Liver (tissue), 8 donors: ENCODE measurements at regions not wholly inside any gene's neighbourhood (a gene's known extent, or its start where the extent isn't known, plus 50 kb on each side); places are given as distances from the start of the nearest gene placed in this dataset.
"Not testable (repeated sequence)": the region's sequence is repeated elsewhere in the genome, so short reads cannot be mapped to it uniquely, and the experiment has no call there.

ENCODE experiments used
- DNase-seq: peaks from one replicate; pipeline ENCODE4 v3.0.0-alpha.2; 2017; ENCODE audit warnings: low spot score
- H3K27ac ChIP-seq, 2 donors: one replicate each; pipeline ENCODE4 v1.7.0; 2013; ENCODE audit warnings: inconsistent platforms in 2 of 2, low read length in 2 of 2, control low read depth in 1 of 2, low read depth in 1 of 2, mild to moderate bottlenecking in 1 of 2
- H3K27me3 ChIP-seq, 4 donors: one replicate each; pipeline versions ENCODE4 v1.6.1 to v1.7.0; 2013; ENCODE audit warnings: low read length in 3 of 4, inconsistent platforms in 1 of 4, mild to moderate bottlenecking in 1 of 4, moderate library complexity in 1 of 4; ENCODE audit not compliant: control insufficient read depth in 4 of 4, insufficient read depth in 4 of 4
- H3K36me3 ChIP-seq, 4 donors: one replicate each; pipeline versions ENCODE4 v1.6.1 to v1.7.0; 2013; ENCODE audit warnings: low read length in 3 of 4, mild to moderate bottlenecking in 3 of 4, low read depth in 1 of 4, moderate library complexity in 1 of 4; ENCODE audit not compliant: control insufficient read depth in 4 of 4, insufficient read depth in 3 of 4
- H3K4me1 ChIP-seq, 4 donors: one replicate each; pipeline versions ENCODE4 v1.6.1 to v1.7.0; 2013; ENCODE audit warnings: low read length in 3 of 4, mild to moderate bottlenecking in 3 of 4, moderate library complexity in 1 of 4; ENCODE audit not compliant: control insufficient read depth in 4 of 4, insufficient read depth in 4 of 4
- H3K4me3 ChIP-seq, 3 donors: one replicate each; pipeline versions ENCODE4 v1.6.1 to v1.7.0; 2013; ENCODE audit warnings: low read length in 3 of 3, control low read depth in 1 of 3, low read depth in 1 of 3, mild to moderate bottlenecking in 1 of 3
- H3K9ac ChIP-seq, 2 donors: one replicate each; pipeline ENCODE4 v1.7.0; 2013; ENCODE audit warnings: low read length in 2 of 2, mild to moderate bottlenecking in 2 of 2, moderate library complexity in 2 of 2, control low read depth in 1 of 2, low read depth in 1 of 2
- H3K9me3 ChIP-seq, 4 donors: one replicate each; pipeline versions ENCODE4 v1.6.1 to v1.7.0; 2013; ENCODE audit warnings: low read length in 3 of 4; ENCODE audit not compliant: control insufficient read depth in 4 of 4
- ATF3 ChIP-seq: IDR thresholded peaks from 2 replicates; pipeline ENCODE4 v1.6.1; 2016; ENCODE audit warnings: antibody characterized with exemption
- CTCF ChIP-seq: fragments of 150-350 bp; IDR thresholded peaks from 2 replicates; pipeline ENCODE4 v1.5.1; 2017; ENCODE audit warnings: improper control_type of control experiment, low read depth, low read length; ENCODE audit not compliant: missing input control
- EGR1 ChIP-seq, 2 donors: IDR thresholded peaks; 2 replicates each; pipeline ENCODE4 v1.6.1; 2016 to 2018; ENCODE audit warnings: antibody characterized with exemption in 2 of 2, low read depth in 2 of 2
- FOXA1 ChIP-seq: IDR thresholded peaks from 2 replicates; pipeline ENCODE4 v1.6.1; 2016; ENCODE audit warnings: antibody characterized with exemption
- FOXA2 ChIP-seq: IDR thresholded peaks from 2 replicates; pipeline ENCODE4 v1.6.1; 2016; ENCODE audit warnings: antibody characterized with exemption
- GABPA ChIP-seq, 2 donors: IDR thresholded peaks in 1 of 2; conservative IDR thresholded peaks in 1 of 2; 2 replicates each; pipeline ENCODE4 v1.6.1; 2016; ENCODE audit warnings: antibody characterized with exemption in 2 of 2, mild to moderate bottlenecking in 1 of 2, moderate library complexity in 1 of 2
- HNF4A ChIP-seq, 2 donors: conservative IDR thresholded peaks; 2 replicates each; pipeline ENCODE4 v1.6.1; 2016; ENCODE audit warnings: antibody characterized with exemption in 2 of 2, mild to moderate bottlenecking in 2 of 2
- HNF4G ChIP-seq: IDR thresholded peaks from 2 replicates; pipeline ENCODE4 v1.6.1; 2016; ENCODE audit warnings: antibody characterized with exemption
- JUND ChIP-seq, 2 donors: IDR thresholded peaks; 2 replicates each; pipeline ENCODE4 v1.6.1; 2016; ENCODE audit warnings: antibody characterized with exemption in 2 of 2
- MAX ChIP-seq: IDR thresholded peaks from 2 replicates; pipeline ENCODE4 v1.6.1; 2016; ENCODE audit warnings: antibody characterized with exemption
- NR2F2 ChIP-seq: IDR thresholded peaks from 2 replicates; pipeline ENCODE4 v1.6.1; 2016; ENCODE audit warnings: antibody characterized with exemption
- RAD21 ChIP-seq, 2 donors: IDR thresholded peaks; 2 replicates each; pipeline ENCODE4 v1.6.1; 2016; ENCODE audit warnings: antibody characterized with exemption in 2 of 2, mild to moderate bottlenecking in 2 of 2
- REST ChIP-seq: IDR thresholded peaks from 2 replicates; pipeline ENCODE4 v1.6.1; 2016; ENCODE audit warnings: antibody characterized with exemption, mild to moderate bottlenecking
- RXRA ChIP-seq, 2 donors: IDR thresholded peaks; 2 replicates each; pipeline ENCODE4 v1.6.1; 2017 to 2018; ENCODE audit warnings: antibody characterized with exemption in 2 of 2, mild to moderate bottlenecking in 1 of 2
- SP1 ChIP-seq: IDR thresholded peaks from 2 replicates; pipeline ENCODE4 v1.6.1; 2018; ENCODE audit warnings: antibody characterized with exemption, mild to moderate bottlenecking
- TAF1 ChIP-seq: conservative IDR thresholded peaks from 2 replicates; pipeline ENCODE4 v1.6.1; 2016; ENCODE audit warnings: antibody characterized with exemption, mild to moderate bottlenecking
- YY1 ChIP-seq: IDR thresholded peaks from 2 replicates; pipeline ENCODE4 v1.6.1; 2016; ENCODE audit warnings: antibody characterized with exemption, mild to moderate bottlenecking
- ZBTB33 ChIP-seq: IDR thresholded peaks from 2 replicates; pipeline ENCODE4 v1.6.1; 2016; ENCODE audit warnings: antibody characterized with exemption
- WGBS: extraction: QIAGEN DNeasy Blood & Tissue Kit; methylation state at CpG from one replicate; pipeline ENCODE4 v1.1.7; 2013; 5-methylcytosine and 5-hydroxymethylcytosine counted together
- donor health status: healthy.
- donor health status: healthy.
- donor health status: healthy.
- donor health status: healthy.
- donor health status: healthy.

- H3K36me3 ChIP-seq: no peaks in the 10 kb centered on the region
- no peak overlapping the region for H3K4me3 ChIP-seq
- H3K9me3 ChIP-seq: no peaks in the 10 kb centered on the region
- H3K9ac ChIP-seq: no peak overlapping the region
- peaks cover 0 to 23% (median 2%) of the 10 kb centered on the region in 4 donors for H3K4me1 ChIP-seq
- H3K27me3 ChIP-seq: no peaks in the 10 kb centered on the region
- peak overlapping the region; percentile 16 to 50 for H3K27ac ChIP-seq
- DNase-seq: no peak
- TF ChIP-seq TAF1: no peak
- TF ChIP-seq HNF4G: no peak
- TF ChIP-seq RXRA (IDR thresholded peaks at IDR 0.05): no peak
- peak; percentile 18 for TF ChIP-seq YY1
- TF ChIP-seq JUND (IDR thresholded peaks at IDR 0.05): no peak
- no peak for TF ChIP-seq NR2F2
- TF ChIP-seq REST: no peak
- no peak for TF ChIP-seq ATF3
- TF ChIP-seq SP1: peak; percentile 47
- no peak for TF ChIP-seq FOXA1
- no peak for TF ChIP-seq EGR1 (IDR thresholded peaks at IDR 0.05; ENCODE audit: low read depth in 2 of 2)
- TF ChIP-seq MAX: no peak
- peak; percentile 30 for TF ChIP-seq CTCF
- no peak for TF ChIP-seq HNF4A (conservative IDR thresholded peaks at IDR 0.05)
- no peak for TF ChIP-seq FOXA2
- no peak for TF ChIP-seq ZBTB33
- no peak for TF ChIP-seq GABPA (IDR thresholded peaks at IDR 0.05 in 1 of 2, conservative IDR thresholded peaks at IDR 0.05 in 1 of 2)
- TF ChIP-seq RAD21 (IDR thresholded peaks at IDR 0.05): peak; percentile 45 to 77
- WGBS: 66% methylated on average over 7 of the region's 7 CpGs
These were observed 109.2 kb upstream of the FOXN2 start for GRCh38 chr2:48205137-48205798.

- not testable (repeated sequence) for H3K9me3 ChIP-seq, H3K36me3 ChIP-seq, H3K9ac ChIP-seq, DNase-seq, H3K27me3 ChIP-seq, H3K4me3 ChIP-seq, H3K27ac ChIP-seq
- peaks cover 0 to 23% (median 2%) of the 10 kb centered on the region in 4 donors for H3K4me1 ChIP-seq
- WGBS: 96% methylated on average over 12 of the region's 13 CpGs
These were observed 108.3 kb upstream of the FOXN2 start for GRCh38 chr2:48206056-48206656.
